GM18507 (cell line): ENCODE measurements at regions not wholly inside any gene's neighbourhood (a gene's known extent, or its start where the extent isn't known, plus 50 kb on each side); places are given as distances from the start of the nearest gene placed in this dataset.
"Not testable (repeated sequence)": the region's sequence is repeated elsewhere in the genome, so short reads cannot be mapped to it uniquely, and the experiment has no call there.

ENCODE experiments used
- DNase-seq: peaks from one replicate; pipeline ENCODE4 v3.0.0; 2011; ENCODE audit warnings: low read depth; ENCODE audit not compliant: insufficient read length; ENCODE audit errors: extremely low spot score
- FAIRE-seq: peaks from 2 replicates; lab custom pipeline; 2011; peaks lifted over from hg19 to GRCh38; lab: Jason Lieb, UNC

- DNase-seq, result no peak
- FAIRE-seq, result no peak
These were observed 280.9 kb downstream of the LRIG3 start for GRCh38 chr12:58639318-58639934.

GRCh38 chr12:58640314-58640713 lies 280.0 kb downstream of the LRIG3 start:
- FAIRE-seq, result no peak
- no peak for DNase-seq

GRCh38 chr12:58645946-58646345 lies 274.4 kb downstream of the LRIG3 start:
- no peak for FAIRE-seq
- DNase-seq, result no peak

DNA sequence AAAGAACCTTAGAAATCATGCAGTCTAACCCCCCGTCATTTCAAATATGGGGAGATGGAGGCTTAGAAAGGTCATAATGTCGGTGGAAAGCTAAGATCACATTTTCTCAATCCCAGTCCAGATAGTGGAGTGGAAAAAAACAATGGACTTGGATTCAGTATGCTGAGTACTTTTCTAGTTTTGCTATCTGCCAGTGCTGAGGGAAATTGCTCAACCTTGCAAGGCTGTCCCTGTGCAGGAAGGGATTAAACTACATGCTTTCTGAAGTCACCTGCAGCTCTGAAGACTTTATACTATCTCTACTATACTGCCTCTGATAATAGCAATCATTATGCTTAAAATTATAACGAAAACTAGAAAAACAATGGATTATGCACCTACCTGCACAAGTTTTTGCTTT lies 272.8 kb downstream of the LRIG3 start:
- DNase-seq (no peak), FAIRE-seq (no peak)

GRCh38 chr12:58648176-58648575 lies 272.1 kb downstream of the LRIG3 start:
- FAIRE-seq, result no peak
- no peak for DNase-seq

GRCh38 chr12:58651850-58652249 lies 268.5 kb downstream of the LRIG3 start:
- FAIRE-seq (no peak), DNase-seq (no peak)

DNA sequence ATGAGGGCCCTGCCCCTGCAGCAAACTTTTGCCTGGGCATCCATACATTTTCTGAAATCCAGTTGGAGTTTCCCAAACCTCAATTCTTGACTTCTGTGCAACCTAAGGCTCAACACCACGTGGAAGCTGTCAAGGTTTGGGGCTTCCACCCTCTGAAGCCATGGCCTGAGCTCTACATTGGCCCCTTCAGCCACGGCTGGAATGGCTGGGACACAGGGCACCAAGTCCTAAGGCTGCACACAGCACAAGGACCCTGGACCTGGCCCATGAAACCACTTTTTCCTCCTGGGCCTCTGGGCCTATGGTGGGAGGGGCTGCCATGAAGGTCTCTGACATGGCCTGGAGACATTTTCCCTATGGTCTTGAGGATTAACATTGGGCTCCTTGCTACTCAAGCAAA lies 266.3 kb downstream of the LRIG3 start:
- FAIRE-seq, result no peak
- no peak for DNase-seq

- DNase-seq (no peak), FAIRE-seq (no peak)
These were observed 264.9 kb downstream of the LRIG3 start for GRCh38 chr12:58655375-58655774.

DNA sequence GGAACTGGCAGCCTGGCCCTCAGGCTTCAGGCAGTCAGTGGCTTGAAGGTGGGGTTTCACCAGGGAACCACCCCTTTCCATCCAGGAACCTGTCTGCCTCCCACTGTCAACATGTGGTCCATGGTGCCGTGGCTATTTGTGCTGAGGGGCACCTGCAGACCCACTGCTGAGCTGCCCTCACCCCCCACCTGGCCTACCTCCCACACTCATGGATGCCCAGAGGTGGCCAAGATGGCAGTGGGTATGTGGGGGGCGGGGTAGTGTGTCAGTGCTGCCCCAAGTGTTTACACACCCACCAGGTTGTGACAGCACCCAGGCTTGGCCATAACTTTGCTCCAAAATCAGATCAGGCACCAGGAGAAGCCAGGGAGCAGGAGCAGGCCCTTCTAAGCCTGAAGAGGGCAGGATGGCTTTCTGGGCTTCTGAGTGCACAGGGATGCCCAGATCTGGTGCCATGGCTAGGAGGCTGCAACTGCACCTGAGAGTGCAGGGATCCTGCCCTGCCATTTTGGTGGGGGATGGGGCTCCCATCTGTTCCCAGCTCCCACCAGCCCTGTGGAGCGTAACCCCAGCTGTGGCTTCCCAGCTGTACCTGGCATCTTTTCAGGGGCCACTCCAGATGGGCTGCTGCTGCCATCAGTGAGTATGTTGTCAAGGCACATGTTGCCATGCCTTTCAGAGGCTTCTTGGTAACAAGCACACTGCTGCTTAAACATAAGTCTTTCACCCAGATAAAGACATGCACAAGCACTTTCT lies 263.9 kb downstream of the LRIG3 start:
- DNase-seq (no peak), FAIRE-seq (no peak)

- DNase-seq (no peak), FAIRE-seq (no peak)
These were observed 263.1 kb downstream of the LRIG3 start for GRCh38 chr12:58657190-58657589.

DNA sequence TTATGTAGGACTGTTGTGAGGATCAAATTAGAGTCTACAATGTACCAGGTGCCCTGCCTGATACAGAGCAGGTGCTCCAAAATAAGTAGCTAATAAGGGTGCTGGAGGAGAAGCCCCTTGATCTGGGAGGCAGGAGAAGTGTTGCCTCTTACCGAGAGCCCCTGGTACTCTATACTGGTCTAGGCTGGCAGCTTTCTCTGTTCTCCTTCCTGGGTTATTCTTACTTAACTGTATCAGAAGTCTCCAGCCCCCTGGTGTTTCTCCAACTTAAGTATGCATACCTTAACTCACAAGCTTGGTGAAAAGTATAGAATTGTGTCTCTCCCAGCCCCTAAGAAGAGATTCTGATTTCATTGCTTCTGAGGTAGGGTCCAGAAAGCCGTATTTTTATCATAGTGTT lies 254.9 kb downstream of the LRIG3 start:
- no peak for DNase-seq
- FAIRE-seq, result no peak

DNA sequence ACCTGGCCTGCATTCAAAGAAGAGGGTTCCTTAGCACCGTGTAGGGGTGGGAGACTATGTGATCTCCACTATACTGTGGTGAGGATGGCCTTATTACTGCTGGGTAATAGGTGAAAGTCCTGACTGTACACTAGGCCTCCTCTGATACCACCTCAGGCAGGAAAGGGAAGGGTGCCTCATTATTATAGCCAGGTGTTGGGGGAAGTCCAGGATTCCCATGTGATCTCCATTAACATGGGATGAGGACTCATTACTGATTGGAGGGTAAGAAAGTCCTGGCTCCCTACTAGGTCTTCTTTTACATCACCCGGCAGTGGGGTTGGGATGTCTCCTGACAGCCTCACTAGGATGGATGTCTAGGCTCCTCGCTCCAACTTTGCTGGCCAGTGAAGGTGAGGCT lies 252.1 kb downstream of the LRIG3 start:
- DNase-seq, result no peak
- FAIRE-seq, result no peak

DNA sequence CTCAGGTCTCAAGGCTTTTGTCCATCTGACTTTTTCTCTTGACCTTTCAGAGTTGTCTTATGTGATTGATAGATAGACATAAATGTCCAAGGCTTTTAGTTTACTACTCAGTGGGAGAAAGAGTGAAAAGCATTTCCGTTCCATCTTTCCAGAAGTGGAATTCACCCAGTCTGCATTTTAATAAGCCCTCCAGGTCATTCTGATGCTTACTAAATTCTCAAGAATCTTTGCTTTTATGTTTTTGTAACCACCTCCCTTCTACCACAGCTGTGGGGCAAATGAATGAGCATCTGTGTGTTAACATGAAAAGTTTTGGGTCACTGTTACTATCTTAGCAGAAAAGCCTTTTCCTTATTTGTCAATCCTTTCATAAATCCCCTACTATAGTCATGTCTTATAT lies 251.4 kb downstream of the LRIG3 start:
- FAIRE-seq (no peak), DNase-seq (no peak)

GRCh38 chr12:58670623-58671022 lies 249.7 kb downstream of the LRIG3 start:
- DNase-seq (no peak), FAIRE-seq (no peak)

DNA sequence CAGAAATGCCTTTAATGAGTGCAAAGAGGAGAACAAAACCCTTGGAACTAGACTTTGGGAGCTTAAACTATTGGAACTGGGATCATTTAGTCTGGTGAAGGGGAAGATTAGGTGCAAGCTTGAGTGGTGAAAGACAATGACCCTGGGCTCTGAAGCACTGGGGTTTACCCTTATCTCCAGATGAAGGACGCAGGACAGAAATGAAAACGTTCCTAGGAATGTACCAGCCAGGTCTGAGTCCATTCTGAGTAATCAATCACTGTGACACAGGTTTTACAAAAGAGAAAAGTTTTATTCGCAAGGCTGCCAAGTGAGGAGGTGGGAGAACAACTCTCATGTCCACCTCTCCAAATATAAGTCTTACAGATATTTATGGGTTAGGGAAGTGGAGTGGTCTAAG lies 249.1 kb downstream of the LRIG3 start:
- DNase-seq (no peak), FAIRE-seq (no peak)

- DNase-seq (no peak), FAIRE-seq (no peak)
These were observed 247.3 kb downstream of the LRIG3 start for GRCh38 chr12:58673021-58673420.

DNA sequence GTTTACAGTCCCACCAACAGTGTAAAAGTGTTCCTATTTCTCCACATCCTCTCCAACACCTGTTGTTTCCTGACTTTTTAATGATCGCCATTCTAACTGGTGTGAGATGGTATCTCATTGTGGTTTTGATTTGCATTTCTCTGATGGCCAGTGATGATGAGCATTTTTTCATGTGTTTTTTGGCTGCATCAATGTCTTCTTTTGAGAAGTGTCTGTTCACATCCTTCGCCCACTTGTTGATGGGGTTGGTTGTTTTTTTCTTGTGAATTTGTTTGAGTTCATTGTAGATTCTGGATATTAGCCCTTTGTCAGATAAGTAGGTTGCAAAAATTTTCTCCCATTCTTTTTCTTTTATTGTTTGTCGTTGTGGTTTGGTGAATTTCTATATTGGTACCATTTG lies 242.5 kb downstream of the LRIG3 start:
- DNase-seq, FAIRE-seq: not testable (repeated sequence)

- FAIRE-seq, result no peak
- no peak for DNase-seq
These were observed 241.6 kb downstream of the LRIG3 start for GRCh38 chr12:58678753-58679152.

GRCh38 chr12:58681730-58682129 lies 238.6 kb downstream of the LRIG3 start:
- DNase-seq, result no peak
- FAIRE-seq, result no peak

GRCh38 chr12:58695263-58695662 lies 225.0 kb downstream of the LRIG3 start:
- FAIRE-seq (no peak), DNase-seq (no peak)

DNA sequence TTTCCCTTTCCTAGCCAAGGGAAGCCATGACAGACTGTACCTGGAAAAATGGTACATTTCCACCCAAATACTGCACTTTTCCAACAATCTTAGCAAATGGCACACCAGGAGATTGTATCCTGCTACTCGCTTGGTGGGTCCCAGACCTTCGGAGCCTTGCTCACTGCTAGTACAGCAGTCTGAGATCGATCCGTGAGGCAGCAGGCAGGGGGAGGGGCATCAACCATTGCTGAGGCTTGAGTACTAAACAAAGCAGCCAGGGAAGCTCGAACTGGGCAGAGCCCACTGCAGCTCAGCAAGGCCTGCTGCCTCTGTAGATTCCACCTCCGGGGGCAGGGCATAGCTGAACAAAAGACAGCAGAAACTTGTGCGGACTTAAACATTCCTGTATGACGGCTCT lies 218.8 kb downstream of the LRIG3 start:
- no peak for DNase-seq
- FAIRE-seq, result no peak
